ENCODE measurements at regions not wholly inside any gene's neighbourhood (a gene's known extent, or its start where the extent isn't known, plus 50 kb on each side); places are given as distances from the start of the nearest gene placed in this dataset.

DNA sequence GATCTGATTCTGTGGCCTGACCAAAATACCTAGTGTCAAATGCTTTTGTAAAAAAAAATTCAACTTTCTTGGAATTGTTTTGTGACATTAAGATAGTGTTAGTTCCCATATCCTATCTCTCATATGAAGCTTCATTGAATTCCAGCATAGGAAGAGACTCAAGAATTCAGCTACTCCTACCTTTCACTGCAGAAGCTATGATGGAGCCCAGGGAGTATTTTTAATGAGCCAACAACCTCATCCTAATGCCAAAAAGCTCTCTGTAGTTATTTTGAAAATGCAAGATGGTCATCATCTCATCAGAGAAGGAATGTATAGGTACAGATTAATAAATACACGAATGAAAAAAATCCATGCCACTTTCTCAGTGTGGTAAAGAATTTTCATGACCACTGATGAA lies 431.2 kb upstream of the SGCG start:
- Histone ChIP-seq H3K4me3 (no peak overlapping the region), H3K27ac (no peak overlapping the region), H3K9me3 (no peaks in the 10 kb centered on the region), H3K4me1 (no peaks in the 10 kb centered on the region), H3K27me3 (no peaks in the 10 kb centered on the region), H3K36me3 (no peaks in the 10 kb centered on the region)
- TF ChIP-seq CTCF (IDR thresholded peaks at IDR 0.05) (no peak), EP300 (IDR thresholded peaks at IDR 0.05) (no peak), POLR2AphosphoS5 (IDR thresholded peaks at IDR 0.05) (no peak), POLR2A (IDR thresholded peaks at IDR 0.05) (no peak)
- DNase-seq: no peak
- WGBS, 2 donors: 80 to 93% methylated on average over 1 of the region's 1 CpG
- intact Hi-C loops (cut with DNase I): no loop called here

- intact Hi-C loops (cut with DNase I): no loop called here
- no peaks in the 10 kb centered on the region for H3K27me3 ChIP-seq
- no peak for DNase-seq
- WGBS, 2 donors: 40 to 56% methylated on average over 3 of the region's 3 CpGs
- no peaks in the 10 kb centered on the region for H3K36me3 ChIP-seq
- no peak overlapping the region for H3K27ac ChIP-seq
- TF ChIP-seq POLR2A (IDR thresholded peaks at IDR 0.05) (no peak), EP300 (IDR thresholded peaks at IDR 0.05) (no peak)
- no peaks in the 10 kb centered on the region for H3K4me1 ChIP-seq
- H3K9me3 ChIP-seq: no peaks in the 10 kb centered on the region
- H3K4me3 ChIP-seq: no peak overlapping the region
Measured at GRCh38 chr13:22757530-22758120, 423.2 kb upstream of the SGCG start.

DNA sequence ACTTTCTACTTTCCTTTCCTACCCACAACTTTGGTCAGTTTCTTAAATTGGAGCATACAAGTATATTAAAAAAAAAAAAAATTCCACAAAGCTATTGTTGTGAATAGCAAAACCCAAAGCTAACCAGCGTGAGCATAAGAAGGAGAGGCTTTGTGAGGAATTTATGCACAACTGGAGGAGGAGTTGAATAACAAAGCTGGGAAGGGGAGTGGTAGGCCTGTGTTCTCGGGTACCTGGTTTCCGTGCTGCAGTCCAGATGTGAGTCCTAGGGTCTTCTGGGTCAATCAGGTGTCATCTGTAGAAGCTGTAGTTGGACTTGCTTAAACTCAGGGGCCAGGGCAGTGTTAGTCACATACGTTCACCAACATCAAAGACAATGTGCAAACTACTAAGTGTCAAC lies 422.5 kb upstream of the SGCG start:
- H3K4me3 ChIP-seq: no peak overlapping the region
- H3K36me3 ChIP-seq: no peaks in the 10 kb centered on the region
- no peaks in the 10 kb centered on the region for H3K9me3 ChIP-seq
- H3K27ac ChIP-seq: no peak overlapping the region
- TF ChIP-seq CTCF (IDR thresholded peaks at IDR 0.05) (no peak), POLR2AphosphoS5 (IDR thresholded peaks at IDR 0.05) (no peak), POLR2A (IDR thresholded peaks at IDR 0.05) (no peak), EP300 (IDR thresholded peaks at IDR 0.05) (no peak)
- intact Hi-C loops (cut with DNase I): no loop called here
- DNase-seq: no peak
- no peaks in the 10 kb centered on the region for H3K27me3 ChIP-seq
- H3K4me1 ChIP-seq: no peaks in the 10 kb centered on the region
- 81 to 82% methylated on average over 4 of the region's 4 CpGs for WGBS, 2 donors

- Histone ChIP-seq H3K4me3 (no peak overlapping the region), H3K4me1 (no peaks in the 10 kb centered on the region), H3K27ac (no peak overlapping the region), H3K9me3 (no peaks in the 10 kb centered on the region), H3K27me3 (no peaks in the 10 kb centered on the region), H3K36me3 (no peaks in the 10 kb centered on the region)
- DNase-seq: no peak
- no peak for TF ChIP-seq POLR2A (IDR thresholded peaks at IDR 0.05)
- TF ChIP-seq POLR2AphosphoS5 (IDR thresholded peaks at IDR 0.05): no peak
- TF ChIP-seq EP300 (IDR thresholded peaks at IDR 0.05): no peak
- TF ChIP-seq CTCF (IDR thresholded peaks at IDR 0.05): no peak
- intact Hi-C loops (cut with DNase I): no loop called here
- WGBS, 2 donors: 88 to 92% methylated on average over 5 of the region's 5 CpGs
Measured at GRCh38 chr13:22761709-22762108, 419.1 kb upstream of the SGCG start.

DNA sequence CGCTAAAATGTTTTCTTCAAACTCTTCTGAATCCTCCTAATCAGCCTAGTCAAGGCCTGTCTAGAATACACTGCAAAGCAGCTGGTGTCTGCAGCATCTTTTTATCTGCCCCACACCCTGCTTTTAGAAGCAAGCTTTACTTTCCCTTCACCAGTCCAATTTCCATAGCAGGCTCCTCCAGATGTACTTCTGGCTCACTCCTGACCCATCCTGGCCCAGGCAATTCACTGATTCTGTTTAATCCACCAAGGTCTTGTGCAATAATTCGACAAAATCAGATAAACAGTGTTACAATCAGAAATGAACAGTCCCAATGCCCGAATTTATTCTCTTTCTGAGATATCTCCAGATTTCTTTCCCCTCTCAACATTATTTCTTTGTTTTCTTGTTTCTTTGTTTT lies 415.2 kb upstream of the SGCG start:
- TF ChIP-seq POLR2AphosphoS5 (IDR thresholded peaks at IDR 0.05): no peak
- TF ChIP-seq CTCF (IDR thresholded peaks at IDR 0.05): no peak
- TF ChIP-seq EP300 (IDR thresholded peaks at IDR 0.05): no peak
- TF ChIP-seq POLR2A (IDR thresholded peaks at IDR 0.05): no peak
- H3K27ac ChIP-seq: no peak overlapping the region
- H3K4me3 ChIP-seq: no peak overlapping the region
- WGBS, 2 donors: 60 to 77% methylated on average over 3 of the region's 3 CpGs
- no peaks in the 10 kb centered on the region for H3K9me3 ChIP-seq
- intact Hi-C loops (cut with DNase I): no loop called here
- no peaks in the 10 kb centered on the region for H3K4me1 ChIP-seq
- DNase-seq: no peak
- H3K27me3 ChIP-seq: no peaks in the 10 kb centered on the region
- H3K36me3 ChIP-seq: no peaks in the 10 kb centered on the region
